ENCODE measurements at regions not wholly inside any gene's neighbourhood (a gene's known extent, or its start where the extent isn't known, plus 50 kb on each side); places are given as distances from the start of the nearest gene placed in this dataset.

- no peak for DNase-seq (ENCODE audit: low read depth)
Observed at GRCh38 chr6:106918115-106918514, 56.4 kb downstream of the CD24 start.

GRCh38 chr6:106916891-106917290 lies 57.6 kb downstream of the CD24 start:
- DNase-seq (ENCODE audit: low read depth): no peak

GRCh38 chr6:106913676-106914280 lies 60.8 kb downstream of the CD24 start:
- peak; percentile 45 for DNase-seq (ENCODE audit: low read depth)

GRCh38 chr6:106913111-106913510 lies 61.4 kb downstream of the CD24 start:
- DNase-seq (ENCODE audit: low read depth): peak; percentile 16

GRCh38 chr6:106912091-106912490 lies 62.4 kb downstream of the CD24 start:
- DNase-seq (ENCODE audit: low read depth): no peak

GRCh38 chr6:106910999-106911949 lies 63.3 kb downstream of the CD24 start:
- no peak for DNase-seq (ENCODE audit: low read depth)

- peak; percentile 90 for DNase-seq (ENCODE audit: low read depth)
Observed at GRCh38 chr6:106908386-106908840, 66.1 kb downstream of the CD24 start.

- DNase-seq (ENCODE audit: low read depth): peak; percentile 33
Observed at GRCh38 chr6:106907754-106908153, 66.8 kb downstream of the CD24 start.

- no peak for DNase-seq (ENCODE audit: low read depth)
Observed at GRCh38 chr6:106906232-106906631, 68.3 kb downstream of the CD24 start.

- no peak for DNase-seq (ENCODE audit: low read depth)
Observed at GRCh38 chr6:106903299-106903698, 71.2 kb downstream of the CD24 start.

GRCh38 chr6:106901062-106901461 lies 73.5 kb downstream of the CD24 start:
- DNase-seq (ENCODE audit: low read depth): no peak

GRCh38 chr6:106899697-106900096 lies 74.8 kb downstream of the CD24 start:
- DNase-seq (ENCODE audit: low read depth): no peak

- no peak for DNase-seq (ENCODE audit: low read depth)
Observed at GRCh38 chr6:106897580-106897979, 76.9 kb downstream of the CD24 start.

GRCh38 chr6:106895703-106896040 lies 78.9 kb downstream of the CD24 start:
- DNase-seq (ENCODE audit: low read depth): no peak

- DNase-seq (ENCODE audit: low read depth): peak; percentile 92
Observed at GRCh38 chr6:106894978-106895702, 79.4 kb downstream of the CD24 start.

GRCh38 chr6:106892186-106892585 lies 82.3 kb downstream of the CD24 start:
- no peak for DNase-seq (ENCODE audit: low read depth)

- DNase-seq (ENCODE audit: low read depth): no peak
Observed at GRCh38 chr6:106890447-106890846, 84.1 kb downstream of the CD24 start.

- DNase-seq (ENCODE audit: low read depth): no peak
Observed at GRCh38 chr6:106889692-106890091, 84.8 kb downstream of the CD24 start.

GRCh38 chr6:106886922-106887797 lies 87.4 kb downstream of the CD24 start:
- DNase-seq (ENCODE audit: low read depth): no peak

- DNase-seq (ENCODE audit: low read depth): no peak
Observed at GRCh38 chr6:106886081-106886843, 88.3 kb downstream of the CD24 start.

GRCh38 chr6:106885679-106886078 lies 88.8 kb downstream of the CD24 start:
- no peak for DNase-seq (ENCODE audit: low read depth)
